K562 (cell line): ENCODE measurements at regions not wholly inside any gene's neighbourhood (a gene's known extent, or its start where the extent isn't known, plus 50 kb on each side); places are given as distances from the start of the nearest gene placed in this dataset.

Source experiments
- ATAC-seq: fragments of 200-7000 bp; cut with Tn5 transposase; 3 replicates; pipeline ENCODE4 v1.9.1; 2020; ENCODE audit warnings: moderate library complexity
- BruUV-seq: library from RNA; stranded (reverse); fragments of 400-500 nt; replicated peaks from 2 replicates; lab custom pipeline; 2021; lab: Mats Ljungman, UMichigan
- CTCF ChIA-PET: fragments of 300-600 bp; formaldehyde crosslinking; extraction: SDS; loops from one replicate; lab custom pipeline; 2021; ENCODE audit warnings: low intra/inter-chr PET ratio; lab: Yijun Ruan, JAX
- POLR2A ChIA-PET: fragments of 300-600, 350-650 bp; sonication (Branson Sonifier 250); formaldehyde crosslinking; extraction: SDS; loops from one replicate; lab custom pipeline; 2021; ENCODE audit warnings: antibody characterized with exemption, inconsistent platforms; lab: Yijun Ruan, JAX
- DNase-seq, 4 experiments: peaks; one replicate each; pipeline versions ENCODE4 v3.0.0 to v3.0.0-alpha.2; 2011 to 2018; ENCODE audit warnings: low spot score in 3 of 4, mixed read lengths in 3 of 4; ENCODE audit errors: extremely low read depth in 1 of 4
- FAIRE-seq: peaks from 2 replicates; lab custom pipeline; 2011; peaks lifted over from hg19 to GRCh38; lab: Jason Lieb, UNC
- H2AFZ ChIP-seq: 2 replicates; pipeline ENCODE4 v1.6.0; 2011; ENCODE audit warnings: low read depth, low read length, control low read depth, inconsistent platforms
- H3K27ac ChIP-seq: fragments of 200-600 bp; 3 replicates; pipeline ENCODE4 v1.8.0; 2011; ENCODE audit warnings: low read depth, mild to moderate bottlenecking, control low read depth, inconsistent platforms, low read length, moderate library complexity, mixed read lengths; ENCODE audit errors: extremely low read depth
- H3K27me3 ChIP-seq, 2 experiments: fragments of 300-600 bp in 1 of 2; 2 replicates in 1 of 2; 3 replicates in 1 of 2; pipeline versions ENCODE4 v1.6.0 to v1.8.0; 2011; ENCODE audit warnings: inconsistent platforms in 2 of 2, low read length in 2 of 2, mild to moderate bottlenecking in 1 of 2, mixed read lengths in 1 of 2, moderate library complexity in 1 of 2; ENCODE audit not compliant: control insufficient read depth in 2 of 2, insufficient read depth in 2 of 2
- H3K36me3 ChIP-seq: fragments of 300-600 bp; 3 replicates; pipeline ENCODE4 v1.8.0; 2011; ENCODE audit warnings: mild to moderate bottlenecking, low read length, inconsistent platforms; ENCODE audit not compliant: control insufficient read depth, insufficient read depth
- H3K4me1 ChIP-seq, 2 experiments: fragments of 200-600 bp in 1 of 2; replicated peaks in 1 of 2; 2 replicates in 1 of 2; 3 replicates in 1 of 2; pipeline versions ENCODE4 v1.5.1 to v1.8.0; 2011; ENCODE audit warnings: inconsistent platforms in 2 of 2, low read length in 2 of 2, mild to moderate bottlenecking in 1 of 2, mixed read lengths in 1 of 2, moderate library complexity in 1 of 2; ENCODE audit not compliant: control insufficient read depth in 2 of 2, insufficient read depth in 2 of 2
- H3K4me2 ChIP-seq: 2 replicates; pipeline ENCODE4 v1.6.1; 2011; ENCODE audit warnings: low read length, control low read depth, inconsistent platforms, mixed read lengths; ENCODE audit not compliant: insufficient read depth
- H3K4me3 ChIP-seq: fragments of 200-600 bp; sonication (generic), shearing (Covaris generic); 2 replicates; pipeline ENCODE4 v1.5.1; 2016; ENCODE audit warnings: control low read depth, inconsistent platforms
- H3K79me2 ChIP-seq: fragments of 200-600 bp; 3 replicates; pipeline ENCODE4 v1.8.0; 2011; ENCODE audit warnings: low read length, inconsistent platforms; ENCODE audit not compliant: control insufficient read depth, insufficient read depth
- H3K9ac ChIP-seq, 2 experiments: 2 replicates each; pipeline versions ENCODE4 v1.6.0 to v1.6.1; 2011; ENCODE audit warnings: low read depth in 2 of 2, low read length in 2 of 2, control low read depth in 1 of 2, inconsistent platforms in 1 of 2, mild to moderate bottlenecking in 1 of 2, mixed read lengths in 1 of 2; ENCODE audit not compliant: insufficient read depth in 1 of 2
- H3K9me1 ChIP-seq: one replicate; pipeline ENCODE4 v1.6.0; 2011; ENCODE audit warnings: inconsistent platforms, mild to moderate bottlenecking, low read length, moderate library complexity; ENCODE audit not compliant: control insufficient read depth, insufficient read depth
- H3K9me3 ChIP-seq: replicated peaks from 2 replicates; pipeline ENCODE4 v1.5.1; 2011; ENCODE audit warnings: low read depth, low read length, inconsistent platforms; ENCODE audit not compliant: control insufficient read depth, insufficient read depth
- H4K20me1 ChIP-seq: replicated peaks from 2 replicates; pipeline ENCODE4 v1.6.1; 2011; ENCODE audit warnings: low read length, inconsistent platforms, mixed read lengths; ENCODE audit not compliant: control insufficient read depth, insufficient read depth
- CBX2 ChIP-seq: fragments of 200-600 bp; sonication (generic); IDR thresholded peaks from one replicate; pipeline ENCODE4 v1.6.1; 2012; ENCODE audit warnings: mild to moderate bottlenecking, low read length, inconsistent platforms; ENCODE audit not compliant: insufficient read depth, poor library complexity, severe bottlenecking
- DMBX1 ChIP-seq: fragments of 250-450 bp; sonication (Bioruptor Pico); IDR thresholded peaks from 2 replicates; pipeline ENCODE4 v1.8.0; 2022; ENCODE audit warnings: inconsistent platforms, mild to moderate bottlenecking, moderate library complexity, borderline replicate concordance
- EP300 ChIP-seq: IDR thresholded peaks from 2 replicates; pipeline ENCODE4 v1.6.1; 2012; ENCODE audit warnings: low read length, improper control_type of control experiment
- KLF13 ChIP-seq: fragments of 450-650 bp; IDR thresholded peaks from 2 replicates; pipeline ENCODE4 v1.6.1; 2016; ENCODE audit warnings: missing genetic modification characterization, low read depth, mild to moderate bottlenecking, missing compliant biosample characterization, moderate library complexity, borderline replicate concordance
- PHTF2 ChIP-seq: fragments of 250-450 bp; sonication (Bioruptor Pico); IDR thresholded peaks from 2 replicates; pipeline ENCODE4 v1.5.0; 2021; ENCODE audit warnings: mild to moderate bottlenecking
- RBFOX2 ChIP-seq: fragments of 200-400 bp; formaldehyde crosslinking; IDR thresholded peaks from 2 replicates; pipeline ENCODE4 v1.6.1; 2017; ENCODE audit warnings: low read depth, mild to moderate bottlenecking, low read length, moderate library complexity
- SMARCA5 ChIP-seq: fragments of 450-650 bp; IDR thresholded peaks from 2 replicates; pipeline ENCODE4 v1.6.1; 2016
- SOX6 ChIP-seq: fragments of 450-650 bp; IDR thresholded peaks from 2 replicates; pipeline ENCODE4 v1.6.1; 2014; ENCODE audit warnings: mild to moderate bottlenecking
- SREBF1 ChIP-seq: fragments of 150-350 bp; IDR thresholded peaks from 2 replicates; pipeline ENCODE4 v1.6.1; 2014; ENCODE audit warnings: antibody characterized with exemption, low read depth, low read length, borderline replicate concordance
- TGIF2 ChIP-seq: sonication (generic); formaldehyde crosslinking; IDR thresholded peaks from 2 replicates; pipeline ENCODE4 v1.8.1; 2022; ENCODE audit warnings: mild to moderate bottlenecking, missing genetic modification reagents, moderate library complexity
- ZNF174 ChIP-seq: fragments of 250-450 bp; sonication (Bioruptor Pico); IDR thresholded peaks from 2 replicates; pipeline ENCODE4 v1.4.0; 2020; ENCODE audit warnings: mild to moderate bottlenecking
- ZNF224 ChIP-seq: sonication (generic); formaldehyde crosslinking; IDR thresholded peaks from 2 replicates; pipeline ENCODE4 v1.8.0; 2022; ENCODE audit warnings: mild to moderate bottlenecking, missing genetic modification reagents
- ZNF3 ChIP-seq: fragments of 250-450 bp; sonication (Bioruptor Pico); IDR thresholded peaks from 2 replicates; pipeline ENCODE4 v1.5.0; 2021; ENCODE audit warnings: mild to moderate bottlenecking, moderate library complexity
- ZNF41 ChIP-seq: fragments of 250-450 bp; sonication (Bioruptor Pico); conservative IDR thresholded peaks from 2 replicates; pipeline ENCODE4 v1.4.0; 2020; ENCODE audit warnings: mild to moderate bottlenecking
- ZNF668 ChIP-seq: fragments of 250-450 bp; sonication (Bioruptor Pico); IDR thresholded peaks from 2 replicates; pipeline ENCODE4 v1.8.0; 2022; ENCODE audit warnings: mild to moderate bottlenecking, inconsistent platforms
- ZNF717 ChIP-seq: fragments of 250-450 bp; sonication (Bioruptor Pico); IDR thresholded peaks from 2 replicates; pipeline ENCODE4 v1.5.0; 2021
- ZNF76 ChIP-seq: fragments of 250-450 bp; sonication (Bioruptor Pico); IDR thresholded peaks from 2 replicates; pipeline ENCODE4 v1.4.0; 2020; ENCODE audit warnings: mild to moderate bottlenecking, moderate library complexity, borderline replicate concordance
- WGBS: fragments of 100-300 bp; shearing (Covaris generic); methylation state at CpG from one replicate; pipeline ENCODE4 v1.1.6; 2016; ENCODE audit warnings: low coverage, mixed read lengths; ENCODE audit not compliant: insufficient coverage; ENCODE audit errors: missing lambda C conversion rate; 5-methylcytosine and 5-hydroxymethylcytosine counted together
- in situ Hi-C: fragments of 300-500 bp; cut with MboI; formaldehyde crosslinking; loops from 4 replicates; pipeline ENCODE4 v1.15.0; 2018; ENCODE audit warnings: inconsistent platforms, mixed read lengths
- intact Hi-C: fragments of 100-400 bp; cut with micrococcal nuclease; formaldehyde crosslinking; loops from 2 replicates; pipeline ENCODE4 v1.14.2; 2022
- TF ChIP-seq, protein P1 (sequence below): sonication (generic); formaldehyde crosslinking; IDR thresholded peaks from 2 replicates; pipeline ENCODE4 v1.8.0; 2022; ENCODE audit warnings: mild to moderate bottlenecking, missing genetic modification reagents
- TF ChIP-seq, protein P2 (sequence below): fragments of 250-450 bp; sonication (Bioruptor Pico); IDR thresholded peaks from 2 replicates; pipeline ENCODE4 v1.9.0; 2021; ENCODE audit warnings: mild to moderate bottlenecking, inconsistent platforms
- TF ChIP-seq, protein P3 (sequence below): fragments of 450-650 bp; IDR thresholded peaks from 2 replicates; pipeline ENCODE4 v1.6.1; 2018; ENCODE audit warnings: mild to moderate bottlenecking, low read depth; ENCODE audit not compliant: partially characterized antibody

DNA sequence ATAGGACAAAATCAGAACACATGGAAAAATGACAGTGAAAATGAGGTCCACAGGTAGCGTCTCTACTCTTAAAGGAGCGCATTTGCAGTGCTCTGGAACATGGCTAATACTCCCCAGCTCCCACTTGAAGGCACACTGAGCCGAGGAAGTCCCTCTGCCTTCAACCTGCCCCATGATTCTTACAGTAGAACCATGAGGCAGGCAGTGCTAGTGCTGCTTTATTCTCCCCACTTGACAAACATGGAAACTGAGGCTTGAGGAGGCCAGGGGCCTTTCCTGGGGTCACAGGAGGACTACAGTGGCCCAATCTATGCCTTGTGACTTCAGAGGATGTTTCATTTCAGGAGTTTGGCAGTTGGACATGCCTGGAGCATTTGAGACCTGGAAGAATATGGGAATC is 244.1 kb upstream of the MAF start:
- ChIA-PET CTCF (no interaction called here), POLR2A (interaction anchor here (0.5 to 2.7 kb wide), 4 partner anchors 12 to 207 kb away, joined by 3 to 20 read pairs (median 4); no protein-coding TSS in a partner anchor)
- Histone ChIP-seq H3K4me3 (peak overlapping the region; percentile 39), H3K9ac (peak overlapping the region; percentile 68 to 89; a peak in 3 of 4 replicates), H3K4me2 (peak overlapping the region; percentile 88), H3K9me3 (no peaks in the 10 kb centered on the region), H3K4me1 (peaks cover 16 to 35% of the 10 kb centered on the region in 2 experiments; a peak in 4 of 5 replicates), H3K9me1 (no peaks in the 10 kb centered on the region), H3K36me3 (no peaks in the 10 kb centered on the region), H3K27me3 (no peaks in the 10 kb centered on the region), H3K27ac (peak overlapping the region; percentile 75), H2AFZ (peak overlapping the region; percentile 74), H3K79me2 (peaks cover 42% of the 10 kb centered on the region), H4K20me1 (no peaks in the 10 kb centered on the region)
- BruUV-seq, result no TSS peak
- no peak for FAIRE-seq
- intact Hi-C loops, result loop anchor here (2.0 to 5.0 kb wide), 4 partner anchors 24 to 238 kb away; no protein-coding TSS in a partner anchor
- WGBS, result 30% methylated on average over 3 of the region's 3 CpGs
- DNase-seq, result no peak
- peak; percentile 9; the same call in 1 of the 3 replicates for ATAC-seq
- in situ Hi-C loops, result no loop called here
- TF ChIP-seq ZNF224 (CRISPR knock-in tag) (no peak), CBX2 (no peak), ZNF717 (CRISPR knock-in tag) (peak; percentile 71; the same call in 1 of the 2 replicates), ZNF174 (CRISPR knock-in tag) (no peak), KLF13 (no peak), SREBF1 (no peak), ZNF3 (CRISPR knock-in tag) (no peak), ZNF668 (CRISPR knock-in tag) (no peak), ZNF41 (no peak), PHTF2 (no peak), ZNF76 (CRISPR knock-in tag) (0 out of 2 replicates have a peak, but pooled peaks have one; percentile 9), DMBX1 (CRISPR knock-in tag) (no peak), EP300 (no peak), SOX6 (no peak), RBFOX2 (no peak), TGIF2 (CRISPR knock-in tag) (no peak), SMARCA5 (no peak)
- TF ChIP-seq, protein P1, sequence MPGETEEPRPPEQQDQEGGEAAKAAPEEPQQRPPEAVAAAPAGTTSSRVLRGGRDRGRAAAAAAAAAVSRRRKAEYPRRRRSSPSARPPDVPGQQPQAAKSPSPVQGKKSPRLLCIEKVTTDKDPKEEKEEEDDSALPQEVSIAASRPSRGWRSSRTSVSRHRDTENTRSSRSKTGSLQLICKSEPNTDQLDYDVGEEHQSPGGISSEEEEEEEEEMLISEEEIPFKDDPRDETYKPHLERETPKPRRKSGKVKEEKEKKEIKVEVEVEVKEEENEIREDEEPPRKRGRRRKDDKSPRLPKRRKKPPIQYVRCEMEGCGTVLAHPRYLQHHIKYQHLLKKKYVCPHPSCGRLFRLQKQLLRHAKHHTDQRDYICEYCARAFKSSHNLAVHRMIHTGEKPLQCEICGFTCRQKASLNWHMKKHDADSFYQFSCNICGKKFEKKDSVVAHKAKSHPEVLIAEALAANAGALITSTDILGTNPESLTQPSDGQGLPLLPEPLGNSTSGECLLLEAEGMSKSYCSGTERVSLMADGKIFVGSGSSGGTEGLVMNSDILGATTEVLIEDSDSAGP (CRISPR knock-in tag), result no peak
- TF ChIP-seq, protein P2, sequence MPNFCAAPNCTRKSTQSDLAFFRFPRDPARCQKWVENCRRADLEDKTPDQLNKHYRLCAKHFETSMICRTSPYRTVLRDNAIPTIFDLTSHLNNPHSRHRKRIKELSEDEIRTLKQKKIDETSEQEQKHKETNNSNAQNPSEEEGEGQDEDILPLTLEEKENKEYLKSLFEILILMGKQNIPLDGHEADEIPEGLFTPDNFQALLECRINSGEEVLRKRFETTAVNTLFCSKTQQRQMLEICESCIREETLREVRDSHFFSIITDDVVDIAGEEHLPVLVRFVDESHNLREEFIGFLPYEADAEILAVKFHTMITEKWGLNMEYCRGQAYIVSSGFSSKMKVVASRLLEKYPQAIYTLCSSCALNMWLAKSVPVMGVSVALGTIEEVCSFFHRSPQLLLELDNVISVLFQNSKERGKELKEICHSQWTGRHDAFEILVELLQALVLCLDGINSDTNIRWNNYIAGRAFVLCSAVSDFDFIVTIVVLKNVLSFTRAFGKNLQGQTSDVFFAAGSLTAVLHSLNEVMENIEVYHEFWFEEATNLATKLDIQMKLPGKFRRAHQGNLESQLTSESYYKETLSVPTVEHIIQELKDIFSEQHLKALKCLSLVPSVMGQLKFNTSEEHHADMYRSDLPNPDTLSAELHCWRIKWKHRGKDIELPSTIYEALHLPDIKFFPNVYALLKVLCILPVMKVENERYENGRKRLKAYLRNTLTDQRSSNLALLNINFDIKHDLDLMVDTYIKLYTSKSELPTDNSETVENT (CRISPR knock-in tag), result no peak
- TF ChIP-seq, protein P3, sequence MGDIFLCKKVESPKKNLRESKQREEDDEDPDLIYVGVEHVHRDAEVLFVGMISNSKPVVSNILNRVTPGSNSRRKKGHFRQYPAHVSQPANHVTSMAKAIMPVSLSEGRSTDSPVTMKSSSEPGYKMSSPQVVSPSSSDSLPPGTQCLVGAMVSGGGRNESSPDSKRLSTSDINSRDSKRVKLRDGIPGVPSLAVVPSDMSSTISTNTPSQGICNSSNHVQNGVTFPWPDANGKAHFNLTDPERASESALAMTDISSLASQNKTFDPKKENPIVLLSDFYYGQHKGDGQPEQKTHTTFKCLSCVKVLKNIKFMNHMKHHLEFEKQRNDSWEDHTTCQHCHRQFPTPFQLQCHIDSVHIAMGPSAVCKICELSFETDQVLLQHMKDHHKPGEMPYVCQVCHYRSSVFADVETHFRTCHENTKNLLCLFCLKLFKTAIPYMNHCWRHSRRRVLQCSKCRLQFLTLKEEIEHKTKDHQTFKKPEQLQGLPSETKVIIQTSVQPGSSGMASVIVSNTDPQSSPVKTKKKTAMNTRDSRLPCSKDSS, result no peak
